HT1080 (cell line): ENCODE measurements at regions not wholly inside any gene's neighbourhood (a gene's known extent, or its start where the extent isn't known, plus 50 kb on each side); places are given as distances from the start of the nearest gene placed in this dataset. TPM values are rescaled to one million over a fixed set of nuclear protein-coding genes. Genes with fewer than 3 reads are reported as not detected.
A peak's percentile ranks its signal among the peaks of the same experiment; 100 is the strongest.
"Not testable (repeated sequence)": the region's sequence is repeated elsewhere in the genome, so short reads cannot be mapped to it uniquely, and the experiment has no call there.

Source experiments
- DNase-seq: peaks from one replicate; pipeline ENCODE4 v3.0.0-alpha.2; 2015; ENCODE audit warnings: low read depth
- small RNA-seq: library from RNA; depleted of rRNA; stranded (forward); fragments of <200 nt; gene quantifications from one replicate; pipeline ENCODE3, GENCODE V24; 2014

DNA sequence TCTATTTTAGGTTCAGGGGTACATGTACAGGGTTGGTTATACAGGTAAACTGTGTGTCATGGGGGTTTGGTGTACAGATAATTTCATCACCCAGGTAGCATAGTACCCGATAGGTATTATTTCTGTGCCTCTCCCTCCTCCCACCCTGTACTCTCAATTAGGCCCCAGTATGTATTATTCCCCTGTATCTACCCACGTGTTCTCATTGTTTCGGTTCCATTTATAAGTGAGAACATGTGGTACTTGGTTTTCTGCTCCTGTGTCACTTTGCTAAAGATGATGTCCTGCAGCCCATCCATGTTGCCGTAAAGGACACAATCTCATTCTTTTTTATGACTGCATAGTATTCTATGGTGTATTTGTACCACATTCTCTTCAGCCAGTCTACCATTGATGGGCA lies 96.8 kb upstream of the SLC24A2 start:
- no peak for DNase-seq

DNA sequence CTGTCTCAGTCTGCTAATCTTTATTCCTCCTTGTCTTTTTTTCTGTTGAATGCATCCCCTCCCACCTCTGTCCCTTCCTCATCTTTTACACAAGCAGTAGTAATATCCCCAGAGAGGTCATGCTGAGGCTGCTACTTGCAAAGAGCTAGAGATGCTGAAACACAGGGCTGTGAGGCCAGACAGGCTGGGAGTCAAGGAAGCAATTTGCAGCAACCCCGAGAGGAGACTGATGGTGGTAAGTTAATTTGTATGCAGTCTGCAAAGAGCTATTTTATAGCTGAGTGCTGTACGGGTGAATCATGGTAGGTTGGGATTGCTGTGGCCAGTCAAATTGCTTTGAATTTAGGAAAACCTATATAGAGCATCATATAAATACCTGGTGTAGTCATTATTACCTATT lies 90.2 kb upstream of the SLC24A2 start:
- DNase-seq, result no peak

DNA sequence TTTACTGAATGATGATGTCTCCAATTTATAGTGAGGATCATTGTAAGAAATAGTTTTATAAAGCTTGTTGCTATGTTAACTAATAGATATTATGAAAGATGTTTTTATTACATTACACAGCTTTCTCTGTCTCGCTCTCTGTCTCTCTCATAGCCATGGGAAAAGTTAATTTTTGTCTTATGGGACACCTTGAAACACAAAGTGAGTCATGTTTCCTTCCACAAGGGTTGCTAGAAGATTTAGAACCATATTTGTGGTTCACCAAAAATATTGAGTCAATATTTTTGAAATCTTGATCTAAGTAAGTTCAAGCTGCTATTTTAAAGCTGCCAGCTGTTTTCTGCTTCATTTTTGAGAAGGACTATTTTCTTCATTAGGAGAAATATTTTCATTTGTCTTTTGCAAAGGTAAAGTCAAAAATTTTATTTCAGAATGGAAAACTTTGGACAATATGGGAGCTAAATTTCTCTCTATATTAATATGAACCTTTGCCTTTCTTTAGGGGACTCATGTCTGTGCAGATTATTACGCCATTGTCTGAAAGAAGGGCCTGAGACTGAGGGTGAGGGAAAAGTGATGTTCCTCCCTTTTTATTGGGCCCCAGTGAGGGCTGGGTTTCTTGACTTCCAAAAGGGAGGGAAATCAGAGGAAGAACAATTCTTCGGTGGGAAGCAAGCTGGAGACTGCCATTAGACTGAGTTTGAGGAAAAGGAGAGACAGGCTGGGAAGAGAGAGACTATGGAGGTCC lies 87.9 kb upstream of the SLC24A2 start:
- DNase-seq, result no peak

DNA sequence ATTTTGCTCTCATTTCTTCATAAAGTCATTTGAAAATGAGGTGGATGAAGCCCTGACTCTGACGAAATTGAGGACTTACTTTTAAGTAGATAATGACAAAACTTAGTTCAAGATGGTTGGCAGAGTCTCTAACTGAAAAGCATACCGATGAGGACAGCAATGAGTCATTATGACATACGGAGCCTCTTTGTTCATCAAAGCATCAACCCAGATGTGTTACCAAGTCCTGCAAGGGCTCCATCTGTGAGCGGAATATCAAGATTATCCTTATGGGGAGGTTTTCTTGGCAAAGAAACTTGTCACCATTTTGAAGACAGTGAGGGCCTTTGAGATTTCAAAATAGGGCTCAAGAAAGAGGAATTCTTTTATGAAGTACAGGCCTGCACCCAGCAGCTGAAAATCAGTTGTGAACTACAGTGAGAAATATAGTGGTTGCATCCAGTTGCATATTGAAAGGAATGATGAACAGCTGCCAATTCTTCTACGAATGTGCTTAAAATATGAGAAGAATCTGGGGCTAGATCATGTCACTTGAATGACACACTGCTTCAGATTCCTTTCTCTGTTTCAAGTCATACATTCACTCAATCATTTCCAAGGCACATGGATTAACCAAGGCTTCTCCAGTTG lies 86.6 kb upstream of the SLC24A2 start:
- peak; percentile 10 for DNase-seq

DNA sequence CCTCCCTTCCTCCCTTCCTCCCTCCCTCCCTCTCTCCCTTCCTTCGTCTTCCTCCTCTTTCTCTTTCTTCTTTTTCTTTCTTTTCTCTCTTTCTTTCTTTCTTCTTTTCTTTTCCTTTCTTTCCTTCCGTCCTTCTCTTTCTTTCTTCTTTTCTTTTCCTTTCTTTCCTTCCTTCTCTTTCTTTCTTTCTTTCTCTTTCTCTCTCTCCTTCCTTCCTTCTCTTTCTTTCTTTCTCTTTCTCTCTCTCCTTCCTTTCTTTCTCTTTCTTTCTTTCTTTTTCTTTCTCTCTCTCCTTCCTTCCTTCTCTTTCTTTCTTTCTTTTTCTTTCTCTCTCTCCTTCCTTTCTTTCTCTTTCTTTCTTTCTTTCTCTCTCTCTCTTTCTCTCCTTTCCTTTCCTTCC lies 84.4 kb upstream of the SLC24A2 start:
- DNase-seq, result not testable (repeated sequence)

DNA sequence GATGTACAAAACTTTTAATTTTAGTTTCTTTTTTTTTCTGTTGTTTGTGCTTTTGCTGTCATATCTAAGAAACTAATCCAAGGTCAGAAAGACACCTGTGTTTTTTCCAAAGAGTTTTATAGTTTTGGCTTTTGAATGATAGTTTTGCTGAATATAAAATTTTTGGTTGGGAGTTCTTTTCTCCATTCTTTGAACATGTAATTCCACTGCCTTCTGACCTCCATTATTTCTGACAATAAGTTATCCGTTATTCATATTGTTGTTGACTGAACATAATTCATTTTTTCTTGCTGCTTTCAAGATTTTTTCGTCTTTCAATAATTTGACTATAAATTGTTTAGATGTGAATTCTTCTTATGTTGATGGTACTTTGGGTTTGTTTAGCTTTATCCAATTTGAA lies 82.2 kb upstream of the SLC24A2 start:
- no peak for DNase-seq

DNA sequence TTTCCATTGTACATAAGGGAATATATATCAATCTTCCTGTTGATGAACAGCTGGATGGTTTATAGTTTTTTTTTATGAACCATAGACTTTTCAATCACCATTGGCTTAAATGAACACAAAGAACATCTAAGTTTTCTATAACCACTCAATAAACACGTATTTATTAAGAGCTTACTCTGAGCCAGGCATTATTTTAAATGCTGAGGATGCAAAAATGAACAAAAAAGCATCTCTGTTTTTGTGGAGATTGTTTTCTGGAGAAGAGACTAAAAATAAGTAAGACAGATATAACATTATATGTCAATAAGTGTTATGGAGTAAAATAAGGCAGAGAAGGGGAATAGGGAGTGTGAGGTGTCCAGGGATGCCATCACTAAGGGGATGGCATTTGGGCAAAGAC lies 52.1 kb upstream of the SLC24A2 start:
- DNase-seq, result no peak

Small RNAs in the stretch of these regions (small RNA-seq; reads per million reads assigned to genes)
- gene AL158077.1, result not detected
